ENCODE measurements at regions not wholly inside any gene's neighbourhood (a gene's known extent, or its start where the extent isn't known, plus 50 kb on each side); places are given as distances from the start of the nearest gene placed in this dataset.
A peak's percentile ranks its signal among the peaks of the same experiment; 100 is the strongest.

DNA sequence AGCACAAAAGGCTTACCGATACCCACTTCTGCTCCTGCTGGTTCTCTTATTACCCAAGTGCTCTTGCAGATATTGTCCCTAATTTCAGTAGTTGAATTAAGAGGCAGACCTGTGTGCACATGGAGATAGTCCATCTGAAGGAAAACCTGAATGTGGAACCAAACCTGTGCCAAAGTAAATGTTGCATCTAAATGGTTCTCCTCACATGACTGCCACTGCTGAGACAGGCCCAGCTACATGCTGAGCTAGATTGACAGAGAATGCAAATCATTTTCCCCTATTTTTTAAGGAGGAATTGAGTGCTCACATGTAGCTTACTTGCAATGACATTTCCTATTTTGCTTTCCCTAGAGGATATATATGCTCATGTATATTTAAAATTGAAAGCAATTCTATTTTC is 609.1 kb upstream of the TECRL start:
- Histone ChIP-seq H3K4me3 (replicated peaks in 1 of 3) (no peak overlapping the region), H3K27me3 (no peaks in the 10 kb centered on the region), H3K27ac (peak overlapping the region in 2 of 3 donors; percentile 22 to 60), H3K4me1 (peaks cover 29% of the 10 kb centered on the region in 2 donors), H3K36me3 (no peaks in the 10 kb centered on the region), H3K9me3 (no peaks in the 10 kb centered on the region)
- intact Hi-C loops (cut with DNase I): no loop called here
- TF ChIP-seq POLR2A (IDR thresholded peaks at IDR 0.05): no peak
- TF ChIP-seq, protein P1, sequence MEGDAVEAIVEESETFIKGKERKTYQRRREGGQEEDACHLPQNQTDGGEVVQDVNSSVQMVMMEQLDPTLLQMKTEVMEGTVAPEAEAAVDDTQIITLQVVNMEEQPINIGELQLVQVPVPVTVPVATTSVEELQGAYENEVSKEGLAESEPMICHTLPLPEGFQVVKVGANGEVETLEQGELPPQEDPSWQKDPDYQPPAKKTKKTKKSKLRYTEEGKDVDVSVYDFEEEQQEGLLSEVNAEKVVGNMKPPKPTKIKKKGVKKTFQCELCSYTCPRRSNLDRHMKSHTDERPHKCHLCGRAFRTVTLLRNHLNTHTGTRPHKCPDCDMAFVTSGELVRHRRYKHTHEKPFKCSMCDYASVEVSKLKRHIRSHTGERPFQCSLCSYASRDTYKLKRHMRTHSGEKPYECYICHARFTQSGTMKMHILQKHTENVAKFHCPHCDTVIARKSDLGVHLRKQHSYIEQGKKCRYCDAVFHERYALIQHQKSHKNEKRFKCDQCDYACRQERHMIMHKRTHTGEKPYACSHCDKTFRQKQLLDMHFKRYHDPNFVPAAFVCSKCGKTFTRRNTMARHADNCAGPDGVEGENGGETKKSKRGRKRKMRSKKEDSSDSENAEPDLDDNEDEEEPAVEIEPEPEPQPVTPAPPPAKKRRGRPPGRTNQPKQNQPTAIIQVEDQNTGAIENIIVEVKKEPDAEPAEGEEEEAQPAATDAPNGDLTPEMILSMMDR (IDR thresholded peaks at IDR 0.05): no peak
- 52 to 68% methylated on average over 1 of the region's 1 CpG for WGBS, 2 donors
- DNase-seq: peak in 1 of 2 donors; percentile 16

DNA sequence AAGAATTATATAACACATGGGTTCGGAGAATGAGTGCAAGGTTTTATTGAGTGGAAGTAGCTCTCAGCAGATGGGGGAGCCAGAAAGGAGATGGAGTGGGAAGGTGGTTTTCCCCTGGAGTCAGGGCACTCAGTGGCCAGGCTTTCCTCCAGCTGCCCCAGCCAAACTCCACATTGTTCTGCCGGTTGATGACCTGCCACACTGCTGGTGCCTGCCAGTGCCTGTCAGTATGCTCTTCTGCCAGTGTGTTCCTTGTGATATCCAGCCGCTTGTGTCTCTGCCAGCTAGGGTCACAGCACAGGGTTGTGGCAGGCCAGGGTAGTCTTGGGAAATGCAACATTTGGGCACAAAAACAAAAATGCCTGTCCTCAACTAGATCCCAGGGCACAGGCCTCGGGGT is 604.8 kb upstream of the TECRL start:
- TF ChIP-seq, protein P1 (IDR thresholded peaks at IDR 0.05): no peak
- no peak for TF ChIP-seq POLR2A (IDR thresholded peaks at IDR 0.05)
- Histone ChIP-seq H3K36me3 (no peaks in the 10 kb centered on the region), H3K27ac (no peak overlapping the region), H3K4me1 (peaks cover 11 to 20% of the 10 kb centered on the region in 2 donors), H3K27me3 (no peaks in the 10 kb centered on the region), H3K4me3 (replicated peaks in 1 of 3) (no peak overlapping the region), H3K9me3 (no peaks in the 10 kb centered on the region)
- no peak for DNase-seq
- 73 to 91% methylated on average over 4 of the region's 4 CpGs for WGBS, 2 donors
- intact Hi-C loops (cut with DNase I): no loop called here

DNA sequence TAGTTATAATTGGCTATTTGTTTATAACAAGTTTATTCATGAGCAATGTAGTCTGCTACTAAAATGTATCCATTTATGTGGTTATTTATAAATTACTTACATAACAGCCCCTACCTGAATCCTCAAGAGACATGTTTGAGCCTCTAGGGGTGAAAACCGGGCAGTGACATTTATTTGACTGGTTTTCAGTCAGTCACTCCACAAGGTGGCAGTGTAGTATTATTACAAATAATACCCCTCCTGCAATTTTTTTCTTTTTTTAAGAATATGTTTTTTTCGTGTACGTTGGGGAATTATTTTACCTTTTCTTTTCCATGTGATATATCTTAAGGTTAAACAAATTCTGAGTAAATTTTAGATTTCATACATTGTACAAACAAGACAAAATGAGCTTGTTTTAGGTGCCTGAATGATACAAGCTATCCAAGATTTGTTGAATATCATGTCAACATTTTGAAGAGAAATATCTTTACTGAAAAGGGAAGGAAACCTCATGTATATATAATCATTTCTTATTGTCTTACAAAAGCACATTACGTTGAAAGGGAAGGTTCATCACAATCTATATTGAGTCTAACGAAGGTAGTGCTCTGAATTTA is 598.7 kb upstream of the TECRL start:
- TF ChIP-seq, protein P1 (IDR thresholded peaks at IDR 0.05): peak; percentile 17 to 88 (median 67)
- TF ChIP-seq POLR2A (IDR thresholded peaks at IDR 0.05): no peak
- Histone ChIP-seq H3K27ac (no peak overlapping the region), H3K36me3 (no peaks in the 10 kb centered on the region), H3K9me3 (no peaks in the 10 kb centered on the region), H3K27me3 (no peaks in the 10 kb centered on the region), H3K4me3 (replicated peaks in 1 of 3) (no peak overlapping the region), H3K4me1 (peaks cover 0 to 9% of the 10 kb centered on the region in 2 donors)
- peak in 1 of 2 donors; percentile 24 for DNase-seq
- 38 to 40% methylated on average over 5 of the region's 5 CpGs for WGBS, 2 donors
- intact Hi-C loops (cut with DNase I): no loop called here

DNA sequence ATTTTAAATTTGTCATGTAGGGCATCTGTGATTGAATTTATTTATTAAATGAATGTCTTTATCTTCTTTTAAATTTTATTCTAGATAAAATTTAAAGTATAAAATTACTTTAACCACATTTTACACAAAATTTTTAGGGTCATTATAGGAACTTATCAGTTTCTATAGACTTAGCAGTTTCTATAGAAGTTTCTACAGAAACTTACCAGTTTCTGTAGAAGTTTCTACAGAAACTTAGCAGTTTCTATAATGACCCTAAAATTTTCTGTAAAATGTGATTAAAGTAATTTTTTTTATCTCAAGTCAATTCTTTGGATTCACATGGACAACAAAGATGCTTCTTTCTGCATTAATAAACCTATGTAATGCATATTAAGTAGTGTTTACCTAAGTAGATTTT is 565.9 kb upstream of the TECRL start:
- H3K4me3 ChIP-seq (replicated peaks in 1 of 3): no peak overlapping the region
- DNase-seq: no peak
- H3K36me3 ChIP-seq: no peaks in the 10 kb centered on the region
- H3K27me3 ChIP-seq: no peaks in the 10 kb centered on the region
- no peaks in the 10 kb centered on the region for H3K4me1 ChIP-seq
- TF ChIP-seq, protein P1 (IDR thresholded peaks at IDR 0.05): no peak
- TF ChIP-seq POLR2A (IDR thresholded peaks at IDR 0.05): no peak
- H3K27ac ChIP-seq: no peak overlapping the region
- intact Hi-C loops (cut with DNase I): no loop called here
- H3K9me3 ChIP-seq: no peaks in the 10 kb centered on the region

DNA sequence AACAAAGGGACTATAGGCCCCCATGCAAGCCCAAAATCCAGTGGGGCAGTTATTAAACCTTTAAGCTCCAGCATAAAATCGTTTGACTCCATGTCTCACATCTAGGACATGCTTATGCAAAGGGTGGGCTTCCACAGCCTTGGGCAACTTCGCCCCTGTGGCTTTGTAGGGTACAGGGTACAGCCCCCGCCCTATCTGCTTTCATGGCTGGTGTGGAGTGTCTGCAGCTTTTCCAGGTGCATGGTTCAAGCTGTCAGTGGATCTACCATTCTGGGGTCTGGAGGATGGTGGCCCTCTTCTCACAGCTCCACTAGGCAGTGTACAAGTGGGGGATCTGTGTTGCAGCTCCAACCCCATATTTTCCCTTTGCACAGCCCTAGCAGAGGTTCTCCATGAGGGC is 559.8 kb upstream of the TECRL start:
- H3K4me1 ChIP-seq: no peaks in the 10 kb centered on the region
- DNase-seq: no peak
- TF ChIP-seq, protein P1 (IDR thresholded peaks at IDR 0.05): no peak
- no peak for TF ChIP-seq POLR2A (IDR thresholded peaks at IDR 0.05)
- no peak overlapping the region for H3K4me3 ChIP-seq (replicated peaks in 1 of 3)
- no peaks in the 10 kb centered on the region for H3K36me3 ChIP-seq
- intact Hi-C loops (cut with DNase I): no loop called here
- no peaks in the 10 kb centered on the region for H3K27me3 ChIP-seq
- no peak overlapping the region for H3K27ac ChIP-seq
- H3K9me3 ChIP-seq: no peaks in the 10 kb centered on the region
- WGBS, 2 donors: 66 to 85% methylated on average over 3 of the region's 3 CpGs
